HuH-7 (cell line): ENCODE measurements at regions not wholly inside any gene's neighbourhood (a gene's known extent, or its start where the extent isn't known, plus 50 kb on each side); places are given as distances from the start of the nearest gene placed in this dataset.

Experiments
- DNase-seq: peaks from one replicate; pipeline ENCODE4 v3.0.0; 2011; ENCODE audit warnings: low spot score

DNA sequence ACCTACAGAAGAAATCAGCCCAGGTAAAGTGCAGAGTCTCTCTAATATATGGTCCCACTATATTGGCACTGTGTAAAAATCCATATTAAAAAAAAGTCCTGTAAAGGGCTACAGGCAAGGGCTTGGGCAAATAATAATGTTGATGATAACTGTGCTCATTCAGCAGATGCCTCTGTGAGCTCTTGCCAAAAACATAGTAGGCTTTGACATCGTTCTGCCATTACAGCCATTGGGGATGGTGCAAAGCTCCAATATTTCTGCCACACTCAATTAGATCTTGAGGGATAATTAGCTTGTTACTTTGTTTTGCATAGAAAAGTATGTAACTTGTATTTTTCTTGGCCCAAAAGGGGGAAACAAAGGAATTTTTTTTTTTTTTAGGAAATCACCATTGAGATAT lies 645.5 kb upstream of the FAM241A start:
- DNase-seq, result no peak

DNA sequence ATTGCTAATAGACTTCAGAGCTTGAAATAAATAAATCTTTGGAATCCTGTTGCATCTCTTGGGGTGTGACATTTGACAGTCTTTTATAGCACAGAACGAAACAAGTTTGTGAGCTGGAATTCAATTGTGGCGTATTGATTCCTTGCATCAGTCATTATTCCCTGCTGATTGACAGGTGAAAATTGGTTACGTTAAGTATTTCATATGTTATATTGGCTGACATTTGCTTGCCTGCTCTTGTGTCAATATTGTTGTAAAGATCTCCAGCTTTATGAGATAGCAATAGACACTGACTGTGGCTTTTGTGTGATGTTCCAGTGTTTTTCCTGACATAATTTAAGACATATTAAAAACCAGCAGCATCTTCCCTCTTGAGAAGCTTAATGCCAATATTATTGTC lies 644.4 kb upstream of the FAM241A start:
- DNase-seq, result no peak

- no peak for DNase-seq
These were observed 643.3 kb upstream of the FAM241A start for GRCh38 chr4:111501946-111502345.

DNA sequence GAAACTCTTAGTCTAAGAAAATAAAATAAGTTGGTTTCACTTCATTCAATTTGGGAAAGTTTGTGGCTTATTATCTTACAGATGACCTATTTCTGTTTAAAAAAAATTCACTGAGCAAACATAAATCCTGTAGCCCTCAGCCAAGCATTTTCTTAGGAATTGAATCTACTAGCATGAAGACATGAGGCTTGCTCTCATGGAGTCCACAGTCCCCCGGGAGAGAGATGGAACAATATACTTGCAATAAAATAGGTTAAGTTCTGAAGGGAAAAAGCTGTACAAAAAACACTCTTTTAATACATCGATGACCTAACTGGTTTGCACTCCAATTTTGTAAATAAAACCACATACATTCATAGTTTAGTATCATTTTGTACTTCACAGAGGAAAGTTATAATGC lies 642.6 kb upstream of the FAM241A start:
- DNase-seq, result no peak

- no peak for DNase-seq
These were observed 638.5 kb upstream of the FAM241A start for GRCh38 chr4:111506706-111507105.

DNA sequence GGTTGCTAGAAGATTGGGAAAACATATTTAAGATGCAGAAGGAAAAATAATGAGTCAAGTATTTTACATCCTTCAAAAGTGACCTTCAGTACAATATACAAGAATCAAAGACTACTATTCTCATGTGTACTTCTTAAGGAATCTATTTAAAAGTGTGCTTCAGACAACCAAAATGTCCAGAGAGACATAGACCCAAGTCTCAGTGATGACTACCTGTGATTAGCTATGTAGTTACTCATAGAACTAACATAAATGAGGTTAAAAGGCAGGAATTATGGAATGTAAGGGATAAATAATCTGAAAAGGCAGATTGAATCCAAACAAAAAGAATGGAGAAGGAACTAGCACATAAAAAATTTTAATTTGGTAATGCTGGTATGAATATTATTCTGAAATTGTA lies 634.7 kb upstream of the FAM241A start:
- DNase-seq, result no peak

- no peak for DNase-seq
These were observed 633.0 kb upstream of the FAM241A start for GRCh38 chr4:111512081-111512783.

DNA sequence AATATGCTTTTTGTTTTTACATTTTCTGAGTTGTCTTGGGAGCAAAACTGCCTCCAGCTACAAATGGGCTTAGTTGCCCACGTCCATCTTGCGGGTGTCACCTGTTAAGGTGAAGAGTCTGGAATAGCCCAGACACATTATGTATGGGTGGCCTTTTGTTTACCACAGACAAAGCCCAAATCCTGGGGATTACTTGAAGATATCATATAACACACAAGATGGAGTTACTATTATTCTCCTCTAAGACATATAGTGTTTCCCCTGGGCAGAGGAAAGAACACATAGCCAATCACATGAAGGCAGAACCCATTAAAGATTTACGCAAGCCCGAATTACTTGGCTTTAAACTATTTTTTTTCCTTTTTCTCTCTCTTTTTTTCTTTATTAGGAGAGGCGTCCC lies 625.6 kb upstream of the FAM241A start:
- no peak for DNase-seq

DNA sequence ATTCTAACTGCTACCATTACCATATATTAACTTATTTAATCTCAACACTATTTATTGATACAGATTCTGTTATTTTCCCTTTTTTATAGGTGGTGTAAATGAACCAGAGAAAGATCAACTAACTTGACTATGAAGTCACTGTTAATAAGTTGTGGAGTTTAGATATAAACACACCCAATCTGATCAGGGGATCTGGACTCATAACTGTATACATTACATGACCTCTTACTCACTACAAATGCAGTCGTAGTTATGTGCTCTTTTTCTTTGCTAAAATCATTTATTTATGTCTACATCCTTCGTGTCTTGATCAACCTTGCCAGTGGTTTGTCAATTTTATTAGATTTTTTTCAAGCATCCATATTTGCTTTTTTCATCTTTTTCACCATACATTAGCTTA lies 614.8 kb upstream of the FAM241A start:
- DNase-seq, result no peak

DNA sequence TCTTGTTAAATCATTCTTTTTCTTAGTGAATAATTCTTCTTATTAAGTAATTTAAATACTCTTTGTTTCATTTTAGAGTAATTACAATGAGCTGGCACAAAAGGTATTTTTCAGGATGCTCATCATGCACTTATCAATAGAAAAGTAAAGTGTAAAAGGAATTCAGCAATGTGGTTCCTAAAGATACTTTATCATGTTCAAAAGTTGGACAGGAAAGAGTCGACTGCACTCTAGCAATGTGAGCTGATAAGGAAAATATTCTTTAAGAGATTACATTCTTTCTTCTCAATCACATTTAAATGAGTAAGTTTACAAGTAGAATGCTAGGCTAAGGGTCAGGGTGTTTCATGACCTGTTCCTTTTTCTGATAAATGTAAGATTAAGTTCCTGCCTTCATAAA lies 609.5 kb upstream of the FAM241A start:
- no peak for DNase-seq

DNA sequence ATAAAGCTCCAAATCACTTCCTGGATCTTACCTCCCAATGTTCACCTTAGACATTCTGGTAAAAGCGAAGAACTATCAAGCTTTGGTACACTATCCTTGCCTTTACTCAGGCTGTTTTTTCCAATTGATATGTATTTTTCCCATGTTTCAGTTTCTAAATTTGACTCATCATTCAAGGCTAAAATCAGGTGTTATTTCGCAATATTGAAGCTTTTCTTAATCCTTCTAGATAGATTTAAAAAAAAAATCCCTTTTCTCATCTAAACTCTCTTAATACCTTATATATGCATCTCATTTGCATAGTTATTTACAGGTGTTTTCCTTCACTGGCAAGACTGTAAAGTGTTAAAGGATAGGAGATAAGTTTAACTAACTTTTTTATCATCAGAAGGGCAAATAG lies 608.1 kb upstream of the FAM241A start:
- DNase-seq, result no peak

GRCh38 chr4:111537871-111538270 lies 607.4 kb upstream of the FAM241A start:
- no peak for DNase-seq

DNA sequence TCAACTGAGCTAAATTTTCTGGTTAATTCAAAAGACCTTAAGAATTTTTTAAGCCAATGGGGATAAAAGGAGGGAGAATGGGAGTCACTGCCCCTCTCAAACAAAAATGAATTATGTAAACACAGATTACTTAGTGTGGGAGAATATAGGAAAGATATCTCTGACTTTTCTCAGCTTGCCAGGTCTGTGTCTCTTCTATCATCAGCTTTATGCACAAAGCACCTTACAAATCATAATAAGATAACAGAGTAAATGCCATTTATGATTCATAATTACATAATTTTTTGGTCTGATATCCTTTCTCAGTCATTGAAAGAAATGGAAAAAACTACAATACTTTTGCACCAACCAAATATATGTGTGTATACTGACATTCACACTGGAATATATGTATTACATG lies 604.6 kb upstream of the FAM241A start:
- DNase-seq, result no peak

DNA sequence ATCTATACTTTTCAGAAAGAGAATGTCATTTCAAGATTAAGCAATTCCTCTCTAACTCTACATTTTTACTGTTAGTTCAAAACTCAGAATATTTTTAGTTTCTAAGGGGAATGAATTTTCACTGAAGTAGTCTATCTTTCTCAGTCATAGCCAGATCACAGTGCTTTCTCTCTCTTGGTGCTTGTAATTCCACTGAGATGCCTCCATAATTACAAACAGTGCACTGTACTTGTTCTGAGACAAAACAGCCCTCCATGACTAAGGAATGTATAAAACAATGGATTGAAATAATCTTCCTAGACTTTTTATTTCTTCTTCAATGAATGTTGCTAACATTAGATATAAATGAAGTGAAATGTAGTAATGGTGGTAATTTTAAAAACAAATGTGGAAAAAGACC lies 603.2 kb upstream of the FAM241A start:
- no peak for DNase-seq

DNA sequence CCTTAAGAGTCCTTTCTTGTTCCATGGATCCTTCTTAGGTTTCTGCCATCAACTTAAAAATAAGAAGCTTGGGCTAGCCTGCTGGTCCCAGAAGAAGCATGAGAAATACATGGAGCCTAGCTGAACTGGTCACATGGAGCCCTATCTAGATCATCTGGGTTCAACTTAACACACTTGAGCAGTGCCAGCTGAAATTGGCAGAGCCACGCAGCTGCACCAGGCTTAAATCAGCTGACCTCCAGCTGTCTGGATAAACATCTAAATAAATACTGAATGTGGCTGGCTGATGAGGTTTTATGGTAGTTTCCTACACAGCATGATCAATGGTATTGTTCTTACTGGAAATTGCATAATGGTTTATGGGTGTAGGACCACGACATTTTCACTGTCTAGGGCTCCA lies 598.4 kb upstream of the FAM241A start:
- no peak for DNase-seq

DNA sequence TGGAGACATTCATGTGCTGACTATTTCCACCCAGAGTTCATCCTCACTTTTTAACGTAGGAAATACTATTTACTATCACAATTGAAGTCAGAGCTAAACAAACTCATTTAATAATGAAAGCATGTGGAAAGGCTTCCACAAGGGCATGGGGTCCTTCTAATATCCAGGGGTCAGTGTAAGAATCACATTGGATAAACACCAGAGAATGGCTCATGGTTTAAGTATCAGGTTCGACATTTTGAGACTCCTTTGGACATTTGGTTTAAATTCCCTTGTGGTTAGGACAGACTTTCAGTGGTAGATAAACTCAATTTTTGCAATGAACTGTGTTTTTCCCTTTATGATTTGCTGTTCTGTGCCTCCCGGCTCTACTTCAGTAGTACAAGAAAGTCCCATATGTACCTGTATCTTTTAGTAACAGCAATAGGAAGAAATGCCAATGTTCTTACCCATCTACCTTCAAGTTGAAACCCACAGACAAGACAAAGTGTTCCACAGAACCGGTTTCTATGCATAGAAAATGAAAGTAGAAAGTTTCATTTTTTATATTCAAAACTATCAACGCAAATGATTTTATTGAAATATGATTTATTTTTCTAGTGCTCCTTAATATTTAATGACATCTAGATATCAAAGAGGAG lies 589.0 kb upstream of the FAM241A start:
- no peak for DNase-seq

DNA sequence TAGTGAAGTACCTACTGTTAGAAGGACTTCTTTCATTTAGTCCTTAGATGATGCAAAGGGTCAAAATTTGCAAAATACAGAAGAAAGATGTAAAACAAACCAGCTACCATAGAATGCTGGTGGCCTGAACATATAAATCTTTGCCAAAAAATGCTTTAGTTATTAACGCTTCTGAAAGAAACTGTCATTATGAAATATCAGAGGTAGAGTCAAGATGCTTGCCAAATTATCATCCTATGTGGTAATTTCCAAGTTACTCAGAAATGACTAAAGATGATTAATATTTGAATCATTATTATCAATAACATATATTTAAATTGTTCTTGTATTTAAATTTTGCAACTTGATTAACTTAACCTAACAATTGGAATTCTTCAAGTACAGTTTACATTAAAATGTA lies 588.4 kb upstream of the FAM241A start:
- DNase-seq, result no peak

DNA sequence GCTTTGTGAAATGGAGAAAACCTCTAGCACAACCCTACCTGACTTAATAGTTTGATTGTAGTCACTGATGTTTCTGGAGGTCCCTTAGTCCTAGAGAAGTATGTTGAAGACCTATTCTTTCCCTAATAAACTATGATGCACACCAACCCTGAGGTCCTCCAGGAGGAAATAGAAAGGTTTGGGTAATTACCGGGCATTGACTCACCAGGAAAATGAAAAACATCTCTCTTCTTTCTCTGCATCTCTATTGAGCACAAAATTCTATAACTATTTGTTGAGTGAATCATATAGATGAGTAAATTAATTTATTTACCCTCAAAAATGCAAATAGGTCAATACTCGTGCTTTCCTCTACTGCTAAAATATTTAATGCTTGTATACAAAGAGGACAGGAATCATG lies 582.4 kb upstream of the FAM241A start:
- no peak for DNase-seq

DNA sequence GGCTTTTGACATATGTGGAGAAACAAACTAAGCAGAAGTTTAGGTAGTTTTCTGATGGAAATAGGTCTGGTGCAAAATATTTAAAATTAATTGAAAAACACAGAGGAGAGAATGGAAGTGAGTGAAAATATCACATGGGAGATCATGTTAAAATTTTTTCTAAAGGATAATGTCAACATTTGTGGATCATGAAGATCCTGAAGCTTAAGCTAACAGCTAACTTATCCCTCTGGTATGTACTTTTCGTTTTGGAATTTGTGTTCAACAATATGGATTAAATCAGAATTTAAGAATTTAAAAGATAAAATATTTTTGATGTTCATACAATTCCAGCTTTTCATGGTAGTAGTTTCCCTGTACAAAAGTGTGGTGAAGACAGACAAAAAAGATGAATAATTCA lies 572.8 kb upstream of the FAM241A start:
- no peak for DNase-seq

DNA sequence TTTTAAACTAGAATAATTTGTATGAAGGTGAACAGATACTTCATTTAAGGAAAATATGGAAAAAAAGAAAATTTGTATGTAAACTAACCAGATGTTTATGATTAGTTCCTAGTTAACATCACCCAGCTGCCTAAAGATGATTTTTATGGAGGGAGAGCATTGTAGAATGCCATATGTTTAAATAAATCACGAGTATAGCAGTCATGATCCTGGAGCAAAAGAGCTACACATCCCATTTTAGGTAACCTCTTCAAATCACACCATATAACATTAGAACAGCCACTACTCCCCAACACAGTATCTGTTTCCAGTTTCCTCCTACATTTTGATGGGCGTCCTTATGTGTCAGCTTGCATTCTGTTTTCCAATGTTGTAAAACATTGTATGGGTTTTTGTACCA lies 571.9 kb upstream of the FAM241A start:
- DNase-seq, result no peak

- no peak for DNase-seq
These were observed 565.5 kb upstream of the FAM241A start for GRCh38 chr4:111579767-111580166.

GRCh38 chr4:111595456-111595855 lies 549.8 kb upstream of the FAM241A start:
- DNase-seq, result no peak

- no peak for DNase-seq
These were observed 548.8 kb upstream of the FAM241A start for GRCh38 chr4:111596491-111596890.

DNA sequence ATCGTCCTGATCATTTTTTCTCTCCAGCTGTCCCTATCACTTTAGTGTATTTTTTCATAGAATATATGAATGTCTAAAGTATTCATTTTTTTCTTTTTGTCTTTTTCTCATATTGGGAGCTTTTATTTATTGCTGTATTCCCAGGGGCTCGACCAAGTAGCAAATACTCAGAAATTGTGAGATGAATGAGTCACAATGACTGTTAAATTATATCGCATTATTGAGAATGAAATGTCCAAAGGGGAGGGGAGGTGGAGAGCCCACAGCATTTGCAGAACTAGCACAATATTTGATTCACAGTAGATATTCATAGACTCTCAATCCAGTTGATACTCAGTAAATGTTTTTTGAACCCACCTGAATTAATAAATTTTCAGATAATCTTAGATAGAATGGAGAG lies 543.6 kb upstream of the FAM241A start:
- DNase-seq, result no peak
